WI38 (cell line): ENCODE measurements at regions not wholly inside any gene's neighbourhood (a gene's known extent, or its start where the extent isn't known, plus 50 kb on each side); places are given as distances from the start of the nearest gene placed in this dataset.
"Not testable (repeated sequence)": the region's sequence is repeated elsewhere in the genome, so short reads cannot be mapped to it uniquely, and the experiment has no call there.

Source experiments
- H3K4me3 ChIP-seq: 2 replicates; pipeline ENCODE4 v1.5.1; 2011; ENCODE audit warnings: low read depth, mild to moderate bottlenecking, control low read depth, low read length
- CTCF ChIP-seq: IDR thresholded peaks from 2 replicates; pipeline ENCODE4 v1.5.1; 2012; ENCODE audit warnings: low read depth, mild to moderate bottlenecking, control low read depth, low read length

- H3K4me3 ChIP-seq = not testable (repeated sequence)
Measured at GRCh38 chr1:144140243-144140642, 168.5 kb upstream of the FAM72C start.

GRCh38 chr1:144105006-144105405 is 133.2 kb upstream of the FAM72C start:
- H3K4me3 ChIP-seq = not testable (repeated sequence)

GRCh38 chr1:144104000-144104677 is 132.4 kb upstream of the FAM72C start:
- H3K4me3 ChIP-seq = not testable (repeated sequence)

GRCh38 chr1:144103156-144103880 is 131.5 kb upstream of the FAM72C start:
- H3K4me3 ChIP-seq = not testable (repeated sequence)

GRCh38 chr1:144102046-144102745 is 130.4 kb upstream of the FAM72C start:
- not testable (repeated sequence) for H3K4me3 ChIP-seq

GRCh38 chr1:144101397-144102045 is 129.7 kb upstream of the FAM72C start:
- no peak for TF ChIP-seq CTCF
- no peak overlapping the region for H3K4me3 ChIP-seq

- H3K4me3 ChIP-seq = peak overlapping the region; percentile 55
Measured at GRCh38 chr1:144077167-144077841, 105.5 kb upstream of the FAM72C start.

- H3K4me3 ChIP-seq = peak overlapping the region; percentile 55
Measured at GRCh38 chr1:144076646-144077045, 104.9 kb upstream of the FAM72C start.

GRCh38 chr1:144070394-144071053 is 98.7 kb upstream of the FAM72C start:
- H3K4me3 ChIP-seq = not testable (repeated sequence)

GRCh38 chr1:144067042-144067441 is 95.3 kb upstream of the FAM72C start:
- H3K4me3 ChIP-seq = not testable (repeated sequence)

- H3K4me3 ChIP-seq = not testable (repeated sequence)
Measured at GRCh38 chr1:144066071-144066813, 94.5 kb upstream of the FAM72C start.

GRCh38 chr1:144065299-144066060 is 93.7 kb upstream of the FAM72C start:
- not testable (repeated sequence) for H3K4me3 ChIP-seq

- not testable (repeated sequence) for H3K4me3 ChIP-seq
Measured at GRCh38 chr1:144049365-144049764, 77.6 kb upstream of the FAM72C start.

- not testable (repeated sequence) for H3K4me3 ChIP-seq
Measured at GRCh38 chr1:144046645-144047044, 74.9 kb upstream of the FAM72C start.

GRCh38 chr1:144045751-144046546 is 74.2 kb upstream of the FAM72C start:
- not testable (repeated sequence) for H3K4me3 ChIP-seq

- H3K4me3 ChIP-seq = not testable (repeated sequence)
Measured at GRCh38 chr1:144042251-144042650, 70.5 kb upstream of the FAM72C start.
